ENCODE measurements at regions not wholly inside any gene's neighbourhood (a gene's known extent, or its start where the extent isn't known, plus 50 kb on each side); places are given as distances from the start of the nearest gene placed in this dataset.

- ATAC-seq (no peak), DNase-seq (no peak)
- no peak for TF ChIP-seq CTCF (IDR thresholded peaks at IDR 0.05)
- H3K4me3 ChIP-seq = no peak overlapping the region
- no peaks in the 10 kb centered on the region for H3K9me3 ChIP-seq
- H3K27ac ChIP-seq = no peak overlapping the region
- H3K27me3 ChIP-seq (ENCODE audit: insufficient read depth in 3 of 3, low read length in 2 of 3) = no peaks in the 10 kb centered on the region
- intact Hi-C loops (cut with DNase I) = no loop called here
- 54 to 68% (median 61%) methylated on average over 2 of the region's 2 CpGs for WGBS, 3 donors
- H3K36me3 ChIP-seq (ENCODE audit: insufficient read depth in 1 of 2, low read depth in 1 of 2) = no peaks in the 10 kb centered on the region
- H3K4me1 ChIP-seq = no peaks in the 10 kb centered on the region
These were observed 676.3 kb upstream of the ANO3 start for GRCh38 chr11:25655636-25656035.

GRCh38 chr11:25658916-25659315 is 673.0 kb upstream of the ANO3 start:
- intact Hi-C loops (cut with DNase I) = no loop called here
- WGBS, 3 donors = 55 to 60% (median 56%) methylated on average over 2 of the region's 2 CpGs

DNA sequence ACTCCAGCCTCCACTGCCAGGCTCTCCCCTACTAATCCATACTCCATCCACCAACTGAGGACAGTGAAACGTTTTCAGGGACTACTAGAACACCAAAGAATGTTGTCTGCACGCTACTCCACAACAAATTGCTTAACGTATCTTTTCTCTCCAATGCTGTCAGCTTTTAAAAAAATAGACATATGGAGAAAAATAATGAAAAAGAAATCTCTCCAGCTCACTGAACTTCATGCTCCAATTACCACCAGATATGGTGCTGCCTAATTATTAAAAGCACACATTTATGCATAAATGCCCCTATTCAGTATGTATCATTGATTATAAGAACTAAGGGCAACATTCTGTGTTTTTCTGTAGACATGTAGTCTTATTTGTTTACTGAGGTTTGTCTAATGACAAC is 672.2 kb upstream of the ANO3 start:
- no peaks in the 10 kb centered on the region for H3K36me3 ChIP-seq (ENCODE audit: insufficient read depth in 1 of 2, low read depth in 1 of 2)
- ATAC-seq (no peak), DNase-seq (no peak)
- H3K27ac ChIP-seq = no peak overlapping the region
- no peak for TF ChIP-seq CTCF (IDR thresholded peaks at IDR 0.05)
- intact Hi-C loops (cut with DNase I) = no loop called here
- WGBS, 3 donors = 46 to 60% (median 48%) methylated on average over 3 of the region's 3 CpGs
- no peak overlapping the region for H3K4me3 ChIP-seq
- H3K9me3 ChIP-seq = no peaks in the 10 kb centered on the region
- H3K27me3 ChIP-seq (ENCODE audit: insufficient read depth in 3 of 3, low read length in 2 of 3) = no peaks in the 10 kb centered on the region
- H3K4me1 ChIP-seq = no peaks in the 10 kb centered on the region

More at GRCh38 chr11:25658916-25659315, 673.0 kb upstream of the ANO3 start:
- H3K27me3 ChIP-seq (ENCODE audit: insufficient read depth in 3 of 3, low read length in 2 of 3) = no peaks in the 10 kb centered on the region
- H3K4me1 ChIP-seq = no peaks in the 10 kb centered on the region
- DNase-seq (no peak), ATAC-seq (no peak)
- no peak for TF ChIP-seq CTCF (IDR thresholded peaks at IDR 0.05)
- no peaks in the 10 kb centered on the region for H3K9me3 ChIP-seq
- no peaks in the 10 kb centered on the region for H3K36me3 ChIP-seq (ENCODE audit: insufficient read depth in 1 of 2, low read depth in 1 of 2)
- H3K27ac ChIP-seq = no peak overlapping the region
- no peak overlapping the region for H3K4me3 ChIP-seq

GRCh38 chr11:25667871-25668270 is 664.1 kb upstream of the ANO3 start:
- ATAC-seq = no peak
- H3K36me3 ChIP-seq (ENCODE audit: insufficient read depth in 1 of 2, low read depth in 1 of 2) = no peaks in the 10 kb centered on the region
- no peak overlapping the region for H3K27ac ChIP-seq
- H3K4me1 ChIP-seq = no peaks in the 10 kb centered on the region
- DNase-seq = no peak
- no peaks in the 10 kb centered on the region for H3K9me3 ChIP-seq
- WGBS, 3 donors = 69 to 88% (median 78%) methylated on average over 1 of the region's 1 CpG
- H3K27me3 ChIP-seq (ENCODE audit: insufficient read depth in 3 of 3, low read length in 2 of 3) = no peaks in the 10 kb centered on the region
- no peak overlapping the region for H3K4me3 ChIP-seq
- TF ChIP-seq CTCF (IDR thresholded peaks at IDR 0.05) = no peak
- intact Hi-C loops (cut with DNase I) = no loop called here

GRCh38 chr11:25691959-25692358 is 640.0 kb upstream of the ANO3 start:
- no peaks in the 10 kb centered on the region for H3K27me3 ChIP-seq (ENCODE audit: insufficient read depth in 3 of 3, low read length in 2 of 3)
- H3K36me3 ChIP-seq (ENCODE audit: insufficient read depth in 1 of 2, low read depth in 1 of 2) = no peaks in the 10 kb centered on the region
- WGBS, 3 donors = 85 to 88% (median 87%) methylated on average over 8 of the region's 8 CpGs
- intact Hi-C loops (cut with DNase I) = no loop called here
- no peak overlapping the region for H3K4me3 ChIP-seq
- H3K4me1 ChIP-seq = no peaks in the 10 kb centered on the region
- TF ChIP-seq CTCF (IDR thresholded peaks at IDR 0.05) = no peak
- no peaks in the 10 kb centered on the region for H3K9me3 ChIP-seq
- DNase-seq = no peak
- ATAC-seq = no peak
- no peak overlapping the region for H3K27ac ChIP-seq
